ENCODE measurements at regions not wholly inside any gene's neighbourhood (a gene's known extent, or its start where the extent isn't known, plus 50 kb on each side); places are given as distances from the start of the nearest gene placed in this dataset.

DNA sequence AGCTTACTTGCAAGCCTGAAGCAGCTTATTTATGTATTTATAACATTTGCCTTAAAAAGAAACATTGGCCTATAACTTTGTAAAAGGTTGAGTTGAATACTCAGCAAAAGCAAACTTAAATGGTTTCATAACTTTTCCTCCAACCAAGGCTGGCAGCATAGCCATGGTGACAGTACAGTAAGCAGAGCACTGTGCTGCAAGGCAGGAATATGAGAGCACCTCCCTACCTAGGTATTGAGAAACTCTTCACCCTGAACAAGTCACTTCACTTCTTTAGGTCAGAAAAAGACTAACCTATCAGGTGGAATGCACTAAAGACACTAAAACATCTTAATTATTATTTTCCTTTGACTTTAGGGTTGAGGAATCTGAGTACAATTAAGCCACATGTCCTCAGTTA, 63.9 kb upstream of the GYPA start:
- FAIRE-seq = no peak
- no peak overlapping the region for H3K4me3 ChIP-seq
- H3K27ac ChIP-seq = no peak overlapping the region
- no peak overlapping the region for H3K4me2 ChIP-seq
- H3K4me1 ChIP-seq = no peaks in the 10 kb centered on the region
- H3K9me3 ChIP-seq = no peaks in the 10 kb centered on the region
- DNase-seq (ENCODE audit: low read depth in 1 of 2, low spot score in 1 of 2) = no peak
- ATAC-seq = no peak
- CTCF ChIA-PET = no interaction called here
- TF ChIP-seq HOXB5 (CRISPR knock-in tag; IDR thresholded peaks at IDR 0.05) (no peak), MAZ (IDR thresholded peaks at IDR 0.05; ENCODE audit: borderline replicate concordance, low read depth, low read length) (no peak), ZC3H11A (IDR thresholded peaks at IDR 0.05) (no peak), HEYL (CRISPR knock-in tag; IDR thresholded peaks at IDR 0.05) (no peak)
- TF ChIP-seq, protein P1, sequence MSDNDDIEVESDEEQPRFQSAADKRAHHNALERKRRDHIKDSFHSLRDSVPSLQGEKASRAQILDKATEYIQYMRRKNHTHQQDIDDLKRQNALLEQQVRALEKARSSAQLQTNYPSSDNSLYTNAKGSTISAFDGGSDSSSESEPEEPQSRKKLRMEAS (IDR thresholded peaks at IDR 0.05) = no peak
- TF ChIP-seq, protein P2, sequence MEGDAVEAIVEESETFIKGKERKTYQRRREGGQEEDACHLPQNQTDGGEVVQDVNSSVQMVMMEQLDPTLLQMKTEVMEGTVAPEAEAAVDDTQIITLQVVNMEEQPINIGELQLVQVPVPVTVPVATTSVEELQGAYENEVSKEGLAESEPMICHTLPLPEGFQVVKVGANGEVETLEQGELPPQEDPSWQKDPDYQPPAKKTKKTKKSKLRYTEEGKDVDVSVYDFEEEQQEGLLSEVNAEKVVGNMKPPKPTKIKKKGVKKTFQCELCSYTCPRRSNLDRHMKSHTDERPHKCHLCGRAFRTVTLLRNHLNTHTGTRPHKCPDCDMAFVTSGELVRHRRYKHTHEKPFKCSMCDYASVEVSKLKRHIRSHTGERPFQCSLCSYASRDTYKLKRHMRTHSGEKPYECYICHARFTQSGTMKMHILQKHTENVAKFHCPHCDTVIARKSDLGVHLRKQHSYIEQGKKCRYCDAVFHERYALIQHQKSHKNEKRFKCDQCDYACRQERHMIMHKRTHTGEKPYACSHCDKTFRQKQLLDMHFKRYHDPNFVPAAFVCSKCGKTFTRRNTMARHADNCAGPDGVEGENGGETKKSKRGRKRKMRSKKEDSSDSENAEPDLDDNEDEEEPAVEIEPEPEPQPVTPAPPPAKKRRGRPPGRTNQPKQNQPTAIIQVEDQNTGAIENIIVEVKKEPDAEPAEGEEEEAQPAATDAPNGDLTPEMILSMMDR (IDR thresholded peaks at IDR 0.05) = no peak
- POLR2A ChIA-PET = no interaction called here

DNA sequence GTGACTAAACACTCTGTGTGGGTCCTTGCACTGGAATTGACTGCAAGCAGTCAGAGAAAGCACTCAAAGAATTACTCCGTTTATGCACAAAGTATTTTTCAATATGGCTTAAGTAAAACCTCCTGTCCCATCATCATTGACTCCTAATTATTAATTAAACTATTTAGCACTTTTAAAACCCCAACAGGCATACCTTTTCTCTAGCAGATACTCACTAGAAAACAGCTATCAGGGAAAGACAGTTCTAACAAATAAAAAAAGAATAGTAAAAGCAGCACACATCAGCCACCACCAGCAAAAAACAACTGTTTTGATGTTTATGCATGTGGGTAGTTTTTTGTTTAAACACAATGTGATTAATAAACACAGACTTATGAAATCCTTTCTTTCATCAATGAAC, 66.2 kb upstream of the GYPA start:
- FAIRE-seq = no peak
- POLR2A ChIA-PET = no interaction called here

DNA sequence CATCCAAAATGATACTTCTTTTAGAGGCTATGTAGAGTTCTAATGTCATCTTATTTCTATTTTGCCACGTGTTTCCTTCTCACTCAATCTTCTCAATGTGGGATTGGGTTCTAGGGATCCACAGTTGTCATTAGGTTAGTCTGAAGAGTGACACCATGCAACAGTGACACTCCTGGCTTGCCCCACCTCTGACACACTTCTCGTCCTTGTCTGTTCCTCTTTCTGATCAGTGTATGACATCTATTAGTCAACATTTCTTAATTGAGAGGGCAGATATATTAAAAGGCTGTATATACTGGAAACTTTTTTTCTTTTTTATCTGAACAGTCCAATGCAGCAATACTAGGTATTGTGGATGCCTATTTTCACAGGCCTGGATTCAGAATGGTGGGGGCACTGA, 67.6 kb upstream of the GYPA start:
- TF ChIP-seq CBX8 (IDR thresholded peaks at IDR 0.05) = no peak
- TF ChIP-seq KDM1A (IDR thresholded peaks at IDR 0.05; ENCODE audit: low read depth) = no peak
- no peak for TF ChIP-seq HOXA7 (CRISPR knock-in tag; IDR thresholded peaks at IDR 0.05)
- TF ChIP-seq, protein P3, sequence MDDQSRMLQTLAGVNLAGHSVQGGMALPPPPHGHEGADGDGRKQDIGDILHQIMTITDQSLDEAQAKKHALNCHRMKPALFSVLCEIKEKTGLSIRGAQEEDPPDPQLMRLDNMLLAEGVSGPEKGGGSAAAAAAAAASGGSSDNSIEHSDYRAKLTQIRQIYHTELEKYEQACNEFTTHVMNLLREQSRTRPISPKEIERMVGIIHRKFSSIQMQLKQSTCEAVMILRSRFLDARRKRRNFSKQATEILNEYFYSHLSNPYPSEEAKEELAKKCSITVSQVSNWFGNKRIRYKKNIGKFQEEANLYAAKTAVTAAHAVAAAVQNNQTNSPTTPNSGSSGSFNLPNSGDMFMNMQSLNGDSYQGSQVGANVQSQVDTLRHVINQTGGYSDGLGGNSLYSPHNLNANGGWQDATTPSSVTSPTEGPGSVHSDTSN (IDR thresholded peaks at IDR 0.05) = no peak
- no peak for TF ChIP-seq POLR2AphosphoS2 (conservative IDR thresholded peaks at IDR 0.05; ENCODE audit: low read length)
- TF ChIP-seq POLR2A (IDR thresholded peaks at IDR 0.05; ENCODE audit: low read length) = no peak
- TF ChIP-seq FOXS1 (CRISPR knock-in tag; IDR thresholded peaks at IDR 0.05) = no peak
- TF ChIP-seq BHLHE40 (IDR thresholded peaks at IDR 0.05; ENCODE audit: low read depth, low read length) = no peak
- TF ChIP-seq TP53 (CRISPR knock-in tag; IDR thresholded peaks at IDR 0.05) = no peak
- TF ChIP-seq, protein P4, sequence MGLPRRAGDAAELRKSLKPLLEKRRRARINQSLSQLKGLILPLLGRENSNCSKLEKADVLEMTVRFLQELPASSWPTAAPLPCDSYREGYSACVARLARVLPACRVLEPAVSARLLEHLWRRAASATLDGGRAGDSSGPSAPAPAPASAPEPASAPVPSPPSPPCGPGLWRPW (IDR thresholded peaks at IDR 0.05) = no peak
- TF ChIP-seq MAZ (IDR thresholded peaks at IDR 0.05; ENCODE audit: borderline replicate concordance, low read depth, low read length) = no peak
- TF ChIP-seq JUNB (IDR thresholded peaks at IDR 0.05) = no peak
- TF ChIP-seq KDM5A (IDR thresholded peaks at IDR 0.05) = no peak
- TF ChIP-seq CEBPB (IDR thresholded peaks at IDR 0.05) = no peak
- no peak for TF ChIP-seq RARB (CRISPR knock-in tag; IDR thresholded peaks at IDR 0.05)
- TF ChIP-seq TFCP2L1 (CRISPR knock-in tag; IDR thresholded peaks at IDR 0.05) = no peak
- TF ChIP-seq, protein P5, sequence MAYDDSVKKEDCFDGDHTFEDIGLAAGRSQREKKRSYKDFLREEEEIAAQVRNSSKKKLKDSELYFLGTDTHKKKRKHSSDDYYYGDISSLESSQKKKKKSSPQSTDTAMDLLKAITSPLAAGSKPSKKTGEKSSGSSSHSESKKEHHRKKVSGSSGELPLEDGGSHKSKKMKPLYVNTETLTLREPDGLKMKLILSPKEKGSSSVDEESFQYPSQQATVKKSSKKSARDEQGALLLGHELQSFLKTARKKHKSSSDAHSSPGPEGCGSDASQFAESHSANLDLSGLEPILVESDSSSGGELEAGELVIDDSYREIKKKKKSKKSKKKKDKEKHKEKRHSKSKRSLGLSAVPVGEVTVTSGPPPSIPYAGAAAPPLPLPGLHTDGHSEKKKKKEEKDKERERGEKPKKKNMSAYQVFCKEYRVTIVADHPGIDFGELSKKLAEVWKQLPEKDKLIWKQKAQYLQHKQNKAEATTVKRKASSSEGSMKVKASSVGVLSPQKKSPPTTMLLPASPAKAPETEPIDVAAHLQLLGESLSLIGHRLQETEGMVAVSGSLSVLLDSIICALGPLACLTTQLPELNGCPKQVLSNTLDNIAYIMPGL (CRISPR knock-in tag; IDR thresholded peaks at IDR 0.05; ENCODE audit: borderline replicate concordance) = no peak
- no peak for TF ChIP-seq EP300 (IDR thresholded peaks at IDR 0.05)
- TF ChIP-seq, protein P6, sequence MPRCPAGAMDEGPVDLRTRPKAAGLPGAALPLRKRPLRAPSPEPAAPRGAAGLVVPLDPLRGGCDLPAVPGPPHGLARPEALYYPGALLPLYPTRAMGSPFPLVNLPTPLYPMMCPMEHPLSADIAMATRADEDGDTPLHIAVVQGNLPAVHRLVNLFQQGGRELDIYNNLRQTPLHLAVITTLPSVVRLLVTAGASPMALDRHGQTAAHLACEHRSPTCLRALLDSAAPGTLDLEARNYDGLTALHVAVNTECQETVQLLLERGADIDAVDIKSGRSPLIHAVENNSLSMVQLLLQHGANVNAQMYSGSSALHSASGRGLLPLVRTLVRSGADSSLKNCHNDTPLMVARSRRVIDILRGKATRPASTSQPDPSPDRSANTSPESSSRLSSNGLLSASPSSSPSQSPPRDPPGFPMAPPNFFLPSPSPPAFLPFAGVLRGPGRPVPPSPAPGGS (IDR thresholded peaks at IDR 0.05) = no peak
- Histone ChIP-seq H3K27ac (no peak overlapping the region), H3K9me3 (no peaks in the 10 kb centered on the region), H3K4me3 (no peak overlapping the region), H3K4me2 (no peak overlapping the region), H3K4me1 (no peaks in the 10 kb centered on the region)
- DNase-seq (ENCODE audit: low read depth in 1 of 2, low spot score in 1 of 2) = no peak
- 33% methylated on average over 2 of the region's 2 CpGs for whole genome bisulfite sequencing (ENCODE audit: missing lambda C conversion rate)
- no peak for FAIRE-seq
- ChIA-PET POLR2A (no interaction called here), CTCF (no interaction called here)
- ATAC-seq = no peak

More for the DNA sequence above, 66.2 kb upstream of the GYPA start:
- no peaks in the 10 kb centered on the region for H3K9me3 ChIP-seq
- H3K27ac ChIP-seq = no peak overlapping the region
- no peaks in the 10 kb centered on the region for H3K4me1 ChIP-seq
- ATAC-seq (no peak), DNase-seq (ENCODE audit: low read depth in 1 of 2, low spot score in 1 of 2) (no peak)
- WGBS (ENCODE audit: missing lambda C conversion rate) = 20% methylated on average over 1 of the region's 1 CpG
- TF ChIP-seq TP53 (CRISPR knock-in tag; IDR thresholded peaks at IDR 0.05) = no peak
- H3K4me2 ChIP-seq = no peak overlapping the region
- CTCF ChIA-PET = no interaction called here
- no peak overlapping the region for H3K4me3 ChIP-seq

Measured in A549 (cell line).